SK-N-SH (cell line): ENCODE measurements at regions not wholly inside any gene's neighbourhood (a gene's known extent, or its start where the extent isn't known, plus 50 kb on each side); places are given as distances from the start of the nearest gene placed in this dataset.

Source experiments
- CTCF ChIA-PET: fragments of 300-600, 350-600 bp; formaldehyde crosslinking; extraction: SDS; loops from one replicate; lab custom pipeline; 2021; lab: Yijun Ruan, JAX
- POLR2A ChIA-PET: fragments of 350-600 bp; sonication (Branson Sonifier 250); formaldehyde crosslinking; extraction: SDS; loops from one replicate; lab custom pipeline; 2020; ENCODE audit warnings: antibody characterized with exemption, inconsistent platforms; lab: Yijun Ruan, JAX
- DNase-seq: peaks from one replicate; pipeline ENCODE4 v3.0.0; 2012
- H2AFZ ChIP-seq: fragments of 200-600 bp; sonication (generic); 2 replicates; pipeline ENCODE4 v1.8.1; 2016; ENCODE audit warnings: antibody characterized with exemption, mild to moderate bottlenecking, low read depth
- H3F3A ChIP-seq: fragments of 200-600 bp; sonication (generic); replicated peaks from 2 replicates; pipeline ENCODE3; 2016; ENCODE audit warnings: antibody characterized with exemption, mild to moderate bottlenecking; ENCODE audit not compliant: insufficient read depth
- H3K27ac ChIP-seq, 2 experiments: fragments of 200-500 bp in 1 of 2; fragments of 200-600 bp in 1 of 2; sonication (Bioruptor generic) in 1 of 2; sonication (generic), shearing (Covaris generic) in 1 of 2; 2 replicates each; pipeline versions ENCODE4 v1.5.1 to v1.6.1; 2014 to 2016; ENCODE audit warnings: low read depth in 2 of 2, inconsistent platforms in 1 of 2, low read length in 1 of 2, mild to moderate bottlenecking in 1 of 2, mixed read lengths in 1 of 2
- H3K27me3 ChIP-seq: fragments of 200-600 bp; sonication (generic), shearing (Covaris generic); 2 replicates; pipeline ENCODE4 v1.6.1; 2016; ENCODE audit warnings: mixed run types; ENCODE audit not compliant: insufficient read depth
- H3K36me3 ChIP-seq, 2 experiments: fragments of 200-500 bp in 1 of 2; fragments of 200-600 bp in 1 of 2; sonication (Bioruptor generic) in 1 of 2; sonication (generic) in 1 of 2; replicated peaks in 1 of 2; 2 replicates each; pipeline versions ENCODE3 to v1.5.1; 2014 to 2016; ENCODE audit warnings: low read length in 1 of 2, mild to moderate bottlenecking in 1 of 2; ENCODE audit not compliant: insufficient read depth in 2 of 2, control insufficient read depth in 1 of 2
- H3K4me1 ChIP-seq, 2 experiments: fragments of 200-500 bp in 1 of 2; fragments of 200-600 bp in 1 of 2; sonication (Bioruptor generic) in 1 of 2; sonication (generic), shearing (Covaris generic) in 1 of 2; 2 replicates each; pipeline versions ENCODE4 v1.5.1 to v1.6.1; 2014 to 2016; ENCODE audit warnings: low read depth in 1 of 2, low read length in 1 of 2, mixed run types in 1 of 2; ENCODE audit not compliant: insufficient read depth in 2 of 2, control insufficient read depth in 1 of 2
- H3K4me2 ChIP-seq: fragments of 200-600 bp; sonication (generic), shearing (Covaris generic); 2 replicates; pipeline ENCODE4 v1.6.1; 2017; ENCODE audit warnings: mixed run types
- H3K4me3 ChIP-seq, 2 experiments: fragments of 200-500 bp in 1 of 2; fragments of 200-600 bp in 1 of 2; sonication (Bioruptor generic) in 1 of 2; sonication (generic), shearing (Covaris generic) in 1 of 2; 2 replicates each; pipeline versions ENCODE4 v1.5.1 to v1.8.1; 2014 to 2016; ENCODE audit warnings: low read depth in 2 of 2, inconsistent platforms in 1 of 2, low read length in 1 of 2, mild to moderate bottlenecking in 1 of 2, mixed read lengths in 1 of 2, moderate library complexity in 1 of 2
- H3K79me2 ChIP-seq: fragments of 200-600 bp; sonication (generic); 2 replicates; pipeline ENCODE4 v1.8.1; 2017; ENCODE audit warnings: mild to moderate bottlenecking; ENCODE audit not compliant: insufficient read depth
- H3K9ac ChIP-seq: fragments of 200-600 bp; sonication (generic); 2 replicates; pipeline ENCODE4 v1.6.1; 2017; ENCODE audit warnings: mixed run types
- H3K9me2 ChIP-seq: fragments of 200-600 bp; sonication (generic); 2 replicates; pipeline ENCODE4 v1.6.1; 2017; ENCODE audit warnings: mixed run types
- H3K9me3 ChIP-seq: fragments of 200-600 bp; sonication (generic); 2 replicates; pipeline ENCODE4 v1.6.1; 2017; ENCODE audit warnings: mixed run types, mild to moderate bottlenecking, moderate library complexity
- H4K20me1 ChIP-seq: fragments of 200-600 bp; sonication (generic); 2 replicates; pipeline ENCODE4 v1.6.1; 2017; ENCODE audit warnings: mild to moderate bottlenecking, mixed run types; ENCODE audit not compliant: insufficient read depth
- CHD2 ChIP-seq: fragments of 150-350 bp; IDR thresholded peaks from 2 replicates; pipeline ENCODE4 v1.6.1; 2018; ENCODE audit warnings: low read length; ENCODE audit not compliant: partially characterized antibody
- CTCF ChIP-seq: fragments of 200-600 bp; sonication (generic); IDR thresholded peaks from 2 replicates; pipeline ENCODE4 v1.6.1; 2017; ENCODE audit warnings: antibody characterized with exemption, mild to moderate bottlenecking, moderate library complexity
- FOSL2 ChIP-seq: IDR thresholded peaks from 2 replicates; pipeline ENCODE4 v1.4.0; 2012; ENCODE audit warnings: low read depth, mild to moderate bottlenecking, moderate library complexity, borderline replicate concordance
- FOXJ3 ChIP-seq: sonication (generic); formaldehyde crosslinking; IDR thresholded peaks from 2 replicates; pipeline ENCODE4 v1.5.1; 2020; ENCODE audit warnings: mild to moderate bottlenecking, missing genetic modification reagents
- FOXM1 ChIP-seq: IDR thresholded peaks from 2 replicates; pipeline ENCODE4 v1.4.0; 2012; ENCODE audit warnings: low read depth, mild to moderate bottlenecking
- GABPA ChIP-seq: IDR thresholded peaks from 2 replicates; pipeline ENCODE4 v1.4.0; 2012; ENCODE audit warnings: low read depth, mild to moderate bottlenecking
- GATA2 ChIP-seq: sonication (generic); formaldehyde crosslinking; IDR thresholded peaks from 2 replicates; pipeline ENCODE4 v1.5.0; 2020; ENCODE audit warnings: mild to moderate bottlenecking, missing genetic modification reagents
- JUND ChIP-seq: IDR thresholded peaks from 2 replicates; pipeline ENCODE4 v1.4.0; 2012
- MAX ChIP-seq: IDR thresholded peaks from 2 replicates; pipeline ENCODE4 v1.4.0; 2012; ENCODE audit warnings: low read depth
- MEF2A ChIP-seq: IDR thresholded peaks from 2 replicates; pipeline ENCODE4 v1.4.0; 2012; ENCODE audit warnings: low read depth, borderline replicate concordance
- MXI1 ChIP-seq: IDR thresholded peaks from 2 replicates; pipeline ENCODE4 v1.6.1; 2012; ENCODE audit warnings: mild to moderate bottlenecking, low read depth, low read length, improper control_type of control experiment
- NFIC ChIP-seq: IDR thresholded peaks from 2 replicates; pipeline ENCODE4 v1.4.0; 2012; ENCODE audit warnings: borderline replicate concordance
- PBX3 ChIP-seq: IDR thresholded peaks from 2 replicates; pipeline ENCODE4; 2012
- RCOR1 ChIP-seq: fragments of 150-350 bp; IDR thresholded peaks from 2 replicates; pipeline ENCODE4 v1.6.1; 2017; ENCODE audit warnings: antibody characterized with exemption, low read length
- RFX5 ChIP-seq: IDR thresholded peaks from 2 replicates; pipeline ENCODE4 v1.6.1; 2012; ENCODE audit warnings: mild to moderate bottlenecking, improper control_type of control experiment, low read length
- RXRA ChIP-seq: IDR thresholded peaks from 2 replicates; pipeline ENCODE4 v1.4.0; 2012; ENCODE audit warnings: low read depth, mild to moderate bottlenecking, borderline replicate concordance
- SIN3A ChIP-seq: IDR thresholded peaks from 2 replicates; pipeline ENCODE4 v1.6.1; 2012; ENCODE audit warnings: low read depth, mild to moderate bottlenecking, low read length, moderate library complexity, borderline replicate concordance
- SMC3 ChIP-seq: IDR thresholded peaks from 2 replicates; pipeline ENCODE4 v1.6.1; 2012; ENCODE audit warnings: low read depth, low read length, improper control_type of control experiment
- TEAD4 ChIP-seq: IDR thresholded peaks from 2 replicates; pipeline ENCODE4 v1.4.0; 2012; ENCODE audit warnings: mild to moderate bottlenecking, borderline replicate concordance; ENCODE audit not compliant: insufficient read depth
- USF1 ChIP-seq: IDR thresholded peaks from 2 replicates; pipeline ENCODE4 v1.4.0; 2012; ENCODE audit warnings: low read depth, borderline replicate concordance
- ZBTB33 ChIP-seq: IDR thresholded peaks from 2 replicates; pipeline ENCODE4 v1.4.0; 2012; ENCODE audit warnings: low read depth, borderline replicate concordance
- WGBS: methylation state at CpG from one replicate; pipeline ENCODE4 v1.1.6; 2017; ENCODE audit warnings: low lambda C conversion rate; 5-methylcytosine and 5-hydroxymethylcytosine counted together

- no peak overlapping the region for H3K4me3 ChIP-seq
- ChIA-PET POLR2A (no interaction called here), CTCF (no interaction called here)
- no peaks in the 10 kb centered on the region for H3K9me2 ChIP-seq
- H4K20me1 ChIP-seq, result no peaks in the 10 kb centered on the region
- no peaks in the 10 kb centered on the region for H3K36me3 ChIP-seq
- H3F3A ChIP-seq, result no peaks in the 10 kb centered on the region
- H3K27ac ChIP-seq, result no peak overlapping the region
- H3K4me2 ChIP-seq, result no peak overlapping the region
- H3K27me3 ChIP-seq, result no peaks in the 10 kb centered on the region; the same call in 1 of the 2 replicates
- no peak for DNase-seq
- no peak overlapping the region for H2AFZ ChIP-seq
- no peaks in the 10 kb centered on the region for H3K79me2 ChIP-seq
- no peaks in the 10 kb centered on the region for H3K9me3 ChIP-seq
- no peaks in the 10 kb centered on the region for H3K4me1 ChIP-seq
- 59% methylated on average over 5 of the region's 5 CpGs for WGBS
- no peak for TF ChIP-seq TEAD4
- no peak overlapping the region for H3K9ac ChIP-seq
Observed at GRCh38 chr20:40607927-40608326, 81.1 kb downstream of the MAFB start.

- no peak for DNase-seq
- WGBS, result 4% methylated on average over 2 of the region's 2 CpGs
- Histone ChIP-seq H3K27ac (no peak overlapping the region), H3K4me3 (no peak overlapping the region), H2AFZ (no peak overlapping the region), H3K27me3 (no peaks in the 10 kb centered on the region; the same call in 1 of the 2 replicates), H3K79me2 (no peaks in the 10 kb centered on the region), H3K9me2 (no peaks in the 10 kb centered on the region), H3K4me1 (no peaks in the 10 kb centered on the region), H3K9me3 (no peaks in the 10 kb centered on the region), H3F3A (no peaks in the 10 kb centered on the region), H4K20me1 (no peaks in the 10 kb centered on the region), H3K36me3 (no peaks in the 10 kb centered on the region), H3K9ac (no peak overlapping the region), H3K4me2 (no peak overlapping the region)
- POLR2A ChIA-PET, result no interaction called here
- CTCF ChIA-PET, result no interaction called here
- TF ChIP-seq MAX (no peak), JUND (no peak), NFIC (no peak), GABPA (no peak), RCOR1 (no peak), CTCF (no peak), ZBTB33 (no peak), SMC3 (no peak), USF1 (no peak), RXRA (no peak), PBX3 (no peak), MXI1 (no peak), CHD2 (no peak), MEF2A (no peak), FOXJ3 (CRISPR knock-in tag) (no peak), GATA2 (CRISPR knock-in tag) (no peak), RFX5 (no peak), SIN3A (no peak), FOSL2 (no peak), FOXM1 (no peak)
Observed at GRCh38 chr20:40606660-40607059, 82.4 kb downstream of the MAFB start.
